HG03469 (cell line): ENCODE measurements at regions not wholly inside any gene's neighbourhood (a gene's known extent, or its start where the extent isn't known, plus 50 kb on each side); places are given as distances from the start of the nearest gene placed in this dataset.
"Not testable (repeated sequence)": the region's sequence is repeated elsewhere in the genome, so short reads cannot be mapped to it uniquely, and the experiment has no call there.

Source experiments
- ATAC-seq: cut with Tn5 transposase; IDR thresholded peaks from one replicate; pipeline ENCODE4 v1.9.1; 2021; ENCODE audit warnings: mild to moderate bottlenecking, moderate library complexity, moderate number of reproducible peaks; ENCODE audit not compliant: unreplicated experiment

GRCh38 chr9:124124729-124125650, 113.4 kb downstream of the LHX2 start:
- ATAC-seq, result no peak

DNA sequence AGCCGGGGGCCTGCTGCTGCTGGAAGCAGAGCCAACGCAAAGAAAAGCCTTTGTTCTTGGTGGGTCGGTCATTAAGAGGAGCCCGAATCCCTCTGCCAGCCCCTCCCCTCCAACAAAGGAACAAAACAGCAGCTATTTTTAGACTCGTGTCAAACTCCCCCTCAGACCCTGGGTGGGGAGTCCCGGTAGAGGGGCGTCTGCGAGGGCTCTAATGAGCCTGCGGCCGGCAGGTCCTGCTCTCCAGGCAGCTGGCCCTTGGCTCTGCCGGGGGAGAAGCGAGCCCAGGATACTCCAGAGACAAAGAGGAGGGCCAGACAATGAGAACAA, 114.0 kb downstream of the LHX2 start:
- ATAC-seq, result no peak

DNA sequence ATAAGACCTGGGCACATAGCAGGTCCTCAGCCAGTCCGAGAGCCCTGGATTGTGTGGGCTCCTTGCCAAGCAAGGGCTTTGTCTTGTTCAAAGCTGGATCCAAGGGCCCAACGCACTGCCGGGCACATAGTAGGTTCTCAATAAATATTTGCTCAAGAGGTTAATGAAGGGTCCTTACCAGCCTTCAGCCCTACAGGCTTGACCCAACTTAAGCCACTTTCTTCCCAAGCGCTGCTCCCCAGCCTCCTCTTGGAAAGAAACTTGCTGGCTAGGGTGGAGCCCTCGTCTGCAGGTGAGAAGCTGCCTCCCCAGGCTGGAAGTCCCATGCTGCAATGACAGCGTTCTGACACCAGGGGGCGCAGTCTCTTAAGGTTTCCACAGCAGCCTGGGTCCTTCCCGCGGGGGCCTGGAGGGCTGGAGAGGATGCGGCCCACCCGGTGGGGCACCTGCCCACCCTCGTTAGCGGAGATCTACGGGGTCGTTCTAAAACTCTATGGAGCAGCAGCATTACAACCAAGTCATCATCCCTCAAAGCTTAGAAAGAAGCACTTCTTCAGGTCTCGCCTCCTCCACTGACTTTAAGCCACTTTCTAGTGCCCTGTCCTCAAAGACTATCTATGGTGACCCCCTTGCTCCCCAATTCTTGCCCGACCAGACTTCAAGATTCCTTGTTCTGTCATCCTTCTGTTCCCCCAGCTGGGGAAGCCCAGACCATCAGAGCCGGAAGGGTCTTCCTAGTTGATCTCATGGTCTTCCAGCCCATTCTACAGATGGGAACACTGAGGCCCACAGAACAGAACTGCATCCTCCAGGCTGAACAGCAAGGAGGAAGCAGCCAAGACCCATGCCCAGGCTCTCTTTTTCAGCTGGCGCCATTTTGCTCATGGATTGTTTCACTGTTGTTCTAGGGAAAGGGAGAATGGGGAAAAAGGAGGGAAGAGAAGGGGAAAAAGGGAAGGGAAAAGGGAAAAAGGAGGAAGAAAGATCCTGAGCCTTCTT, 115.4 kb downstream of the LHX2 start:
- ATAC-seq, result no peak

- ATAC-seq, result no peak
Observed at GRCh38 chr9:124128568-124129166, 117.1 kb downstream of the LHX2 start.

GRCh38 chr9:124130277-124131075, 118.9 kb downstream of the LHX2 start:
- ATAC-seq, result no peak

GRCh38 chr9:124131518-124131917, 120.0 kb downstream of the LHX2 start:
- ATAC-seq, result not testable (repeated sequence)

DNA sequence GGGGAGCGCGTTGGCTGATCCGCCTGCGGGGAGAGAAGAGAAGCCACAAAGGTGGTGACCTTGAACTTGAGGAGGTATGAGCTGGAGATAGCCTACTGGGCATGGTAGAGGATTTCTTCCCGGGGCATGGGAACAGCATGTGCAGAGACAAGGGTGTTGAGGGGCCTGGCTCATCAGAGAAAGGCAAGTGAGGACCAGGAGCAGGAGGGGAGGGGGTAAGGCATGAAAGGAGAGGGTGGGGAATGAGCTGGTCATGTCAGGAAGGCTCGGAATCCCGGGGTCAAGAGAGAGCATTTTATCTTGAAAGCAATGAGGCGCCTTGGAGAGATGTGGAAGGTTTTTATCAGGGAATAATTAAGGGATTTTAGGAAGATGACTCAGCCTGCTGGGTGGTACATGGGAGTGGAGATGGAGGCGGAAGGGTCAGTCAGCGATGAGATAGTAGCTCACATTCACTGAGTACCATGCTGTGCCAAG, 121.1 kb downstream of the LHX2 start:
- ATAC-seq, result no peak

- no peak for ATAC-seq
Observed at GRCh38 chr9:124133727-124134126, 122.2 kb downstream of the LHX2 start.

GRCh38 chr9:124134526-124134925, 123.0 kb downstream of the LHX2 start:
- no peak for ATAC-seq

DNA sequence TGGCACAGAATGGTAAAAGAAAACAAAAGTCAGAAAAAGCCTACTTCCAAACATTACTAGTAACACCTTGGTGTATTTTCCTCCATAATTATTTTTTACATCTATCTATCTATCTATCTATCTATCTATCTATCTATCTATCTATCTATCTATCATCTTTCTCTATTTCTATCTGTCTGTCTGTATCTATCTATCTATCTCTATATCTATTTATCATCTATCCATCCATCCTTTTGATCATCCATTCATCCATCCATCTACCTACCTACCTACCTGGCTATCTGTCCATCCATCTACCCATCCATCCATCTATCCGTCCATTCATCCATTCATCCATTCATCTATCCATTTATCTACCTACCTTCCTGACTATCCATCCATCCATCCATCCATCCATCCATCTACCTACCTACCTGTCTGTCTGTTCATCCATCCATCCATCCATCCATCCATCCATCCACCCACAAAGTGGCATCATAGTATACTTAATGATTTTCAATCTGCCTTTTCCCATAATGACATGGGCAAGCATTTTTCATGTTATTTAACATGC, 121.9 kb upstream of the NEK6 start:
- ATAC-seq, result no peak

GRCh38 chr9:124137009-124137943, 120.5 kb upstream of the NEK6 start:
- peak; percentile 78 for ATAC-seq

DNA sequence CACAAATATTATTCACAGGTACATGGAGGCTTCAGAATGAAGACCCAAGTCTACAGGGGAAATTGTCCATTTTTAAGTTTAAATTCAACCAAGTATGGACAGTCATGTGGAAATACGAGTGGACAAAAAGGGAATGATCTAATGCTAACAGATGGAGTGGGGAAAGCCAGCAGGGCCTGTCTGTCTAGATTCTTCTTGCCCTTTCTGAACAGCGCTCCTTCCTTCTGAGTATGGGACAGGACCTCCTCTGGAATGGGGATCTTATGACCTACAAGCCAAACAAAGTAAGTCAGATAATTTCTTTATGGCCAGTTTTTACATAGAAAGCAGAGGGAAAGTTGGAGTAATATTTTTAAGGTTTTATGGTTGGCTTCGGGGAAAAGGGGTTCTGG, 119.8 kb upstream of the NEK6 start:
- no peak for ATAC-seq

DNA sequence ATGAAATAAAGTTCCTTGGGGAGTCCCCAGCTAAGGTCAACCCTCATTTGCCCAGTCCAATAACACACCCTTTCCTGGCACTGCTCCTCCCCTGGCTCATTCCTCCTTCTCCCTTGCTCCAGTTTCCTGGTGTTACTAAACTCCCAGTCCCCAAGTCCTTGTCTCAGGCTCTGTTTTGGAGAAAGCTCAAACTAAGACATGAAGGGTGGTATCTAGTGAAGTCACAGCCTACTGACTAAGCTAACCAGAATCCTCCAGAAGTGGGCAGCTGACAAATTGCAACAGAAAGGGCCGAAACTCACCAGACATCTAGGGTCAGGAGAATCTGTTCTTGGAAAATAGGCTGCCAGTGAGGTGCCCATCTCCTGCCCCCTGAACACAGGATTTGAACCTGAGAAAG, 118.7 kb upstream of the NEK6 start:
- ATAC-seq, result no peak

GRCh38 chr9:124140941-124141568, 116.7 kb upstream of the NEK6 start:
- no peak for ATAC-seq

- not testable (repeated sequence) for ATAC-seq
Observed at GRCh38 chr9:124144561-124145123, 113.1 kb upstream of the NEK6 start.

DNA sequence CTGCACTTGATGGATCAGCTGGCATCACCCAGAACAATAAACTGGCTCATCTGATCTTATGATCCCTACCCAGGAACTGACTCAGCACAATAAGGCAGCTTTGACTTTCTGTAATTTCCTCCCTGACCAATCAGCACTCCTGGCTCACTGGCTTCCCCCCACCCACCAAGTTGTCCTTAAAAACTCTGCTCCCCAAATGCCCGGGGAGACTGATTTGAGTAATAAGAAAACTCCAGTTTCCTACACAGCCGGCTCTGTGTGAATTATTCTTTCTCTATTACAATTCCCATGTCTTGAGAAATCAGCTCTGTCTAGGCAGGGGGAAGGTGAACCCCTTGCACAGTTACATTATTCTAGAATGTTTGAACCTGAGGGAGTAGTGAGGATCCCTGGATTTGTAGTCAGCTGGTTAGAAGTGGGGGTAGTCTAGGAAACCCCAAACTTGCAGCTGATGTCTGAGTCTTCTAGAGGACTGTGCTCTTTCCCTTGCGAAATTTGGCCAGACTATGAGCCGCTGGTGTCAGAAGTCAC, 111.7 kb upstream of the NEK6 start:
- ATAC-seq, result no peak

DNA sequence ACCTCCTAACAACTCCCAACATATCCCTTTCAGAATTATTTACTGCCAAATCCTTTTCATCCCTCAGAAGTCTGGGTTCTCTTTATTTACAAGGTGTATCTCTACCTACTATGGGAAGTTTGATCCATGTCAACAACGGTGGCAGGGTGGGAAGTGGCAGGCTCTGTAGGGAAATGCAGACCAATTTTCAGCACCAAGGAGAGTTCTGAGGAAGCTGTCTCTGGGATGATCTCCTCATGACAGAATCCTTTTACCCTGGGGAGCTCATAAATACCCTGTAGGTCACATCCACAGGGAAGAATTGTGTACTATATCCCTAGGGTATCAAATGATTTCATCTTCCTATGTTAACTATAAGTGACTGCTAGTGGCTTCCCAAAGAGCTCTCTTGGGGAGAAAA, 107.8 kb upstream of the NEK6 start:
- no peak for ATAC-seq

DNA sequence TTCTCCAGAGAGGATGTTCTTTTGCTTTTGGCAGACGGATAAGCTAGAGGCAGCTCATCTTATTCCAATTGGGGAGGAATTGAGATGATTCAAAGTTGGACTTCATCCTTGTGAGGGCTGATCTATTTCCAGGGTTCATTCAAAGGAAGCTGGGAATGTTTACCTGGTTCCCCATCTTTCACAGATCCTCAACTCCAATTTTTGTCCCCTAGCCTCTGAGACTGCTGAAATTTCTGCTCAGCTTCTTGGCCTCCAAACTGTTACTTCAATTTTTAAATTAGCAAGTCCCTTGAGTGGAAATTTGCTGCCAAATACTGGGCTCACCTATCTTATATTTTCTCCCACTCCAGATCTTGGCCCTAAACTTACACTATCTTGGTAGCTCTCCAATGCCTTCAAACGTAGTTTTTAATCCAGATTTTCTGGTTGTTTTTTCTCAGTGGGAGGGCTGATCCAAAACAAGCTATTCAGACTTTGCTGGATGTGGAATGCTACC, 93.9 kb upstream of the NEK6 start:
- ATAC-seq, result no peak
